ENCODE measurements at regions not wholly inside any gene's neighbourhood (a gene's known extent, or its start where the extent isn't known, plus 50 kb on each side); places are given as distances from the start of the nearest gene placed in this dataset.

GRCh38 chr6:91565207-91565606 is 978.3 kb upstream of the MAP3K7 start:
- TF ChIP-seq CTCF (IDR thresholded peaks at IDR 0.05) = no peak
- TF ChIP-seq POLR2A (IDR thresholded peaks at IDR 0.05) = no peak

Data from thyroid gland (tissue), 4 donors.